Esophagus squamous epithelium (tissue), 5 donors: ENCODE measurements at regions not wholly inside any gene's neighbourhood (a gene's known extent, or its start where the extent isn't known, plus 50 kb on each side); places are given as distances from the start of the nearest gene placed in this dataset.
A peak's percentile ranks its signal among the peaks of the same experiment; 100 is the strongest.

Experiments used
- DNase-seq: peaks from one replicate; lab custom pipeline; 2025; lab: John Stamatoyannopoulos, UW
- H3K27ac ChIP-seq, 4 donors: fragments of 200-600 bp; sonication (generic); one replicate each; pipeline ENCODE4 v1.5.1; 2016 to 2019; ENCODE audit warnings: mild to moderate bottlenecking in 1 of 4
- H3K27me3 ChIP-seq, 4 donors: fragments of 200-600 bp; sonication (generic); 1 replicate in 3 of 4; 2 replicates in 1 of 4; pipeline versions ENCODE4 v1.5.1 to v1.6.0; 2017 to 2021; ENCODE audit warnings: antibody characterized with exemption in 1 of 4
- H3K36me3 ChIP-seq, 3 donors: fragments of 200-600 bp; sonication (generic); one replicate each; pipeline ENCODE4 v1.5.1; 2016 to 2019
- H3K4me1 ChIP-seq, 3 donors: fragments of 200-600 bp; sonication (generic); one replicate each; pipeline ENCODE4 v1.5.1; 2017 to 2019
- H3K4me3 ChIP-seq, 4 donors: fragments of 200-600 bp; sonication (generic); 1 replicate in 3 of 4; 2 replicates in 1 of 4; pipeline ENCODE4 v1.5.1; 2016 to 2019; ENCODE audit warnings: mild to moderate bottlenecking in 2 of 4, moderate library complexity in 1 of 4
- H3K9me3 ChIP-seq, 3 donors: fragments of 200-600 bp; sonication (generic); one replicate each; pipeline ENCODE4 v1.5.1; 2016 to 2019
- POLR2A ChIP-seq, 4 donors: fragments of 450-650 bp; IDR thresholded peaks; one replicate each; pipeline ENCODE4 v1.6.1; 2017; ENCODE audit warnings: antibody characterized with exemption in 4 of 4, mild to moderate bottlenecking in 4 of 4, moderate library complexity in 3 of 4
- WGBS, 2 donors: methylation state at CpG; one replicate each; pipeline ENCODE4 v1.1.5; 2018; 5-methylcytosine and 5-hydroxymethylcytosine counted together
- intact Hi-C: fragments of 100-400 bp; cut with DNase I; formaldehyde crosslinking; loops from one replicate; pipeline ENCODE4 v1.15.0; 2022
- TF ChIP-seq, protein P1 (sequence below), 6 experiments: fragments of 450-650 bp in 4 of 6; fragments of 200-600 bp in 2 of 6; sonication (generic) in 2 of 6; IDR thresholded peaks; one replicate each; pipeline ENCODE4 v1.5.1; 2016 to 2019; ENCODE audit warnings: antibody characterized with exemption in 6 of 6, mild to moderate bottlenecking in 4 of 6, moderate library complexity in 4 of 6
- donor health status: DM: yes; HTN: yes; CAD: no.

DNA sequence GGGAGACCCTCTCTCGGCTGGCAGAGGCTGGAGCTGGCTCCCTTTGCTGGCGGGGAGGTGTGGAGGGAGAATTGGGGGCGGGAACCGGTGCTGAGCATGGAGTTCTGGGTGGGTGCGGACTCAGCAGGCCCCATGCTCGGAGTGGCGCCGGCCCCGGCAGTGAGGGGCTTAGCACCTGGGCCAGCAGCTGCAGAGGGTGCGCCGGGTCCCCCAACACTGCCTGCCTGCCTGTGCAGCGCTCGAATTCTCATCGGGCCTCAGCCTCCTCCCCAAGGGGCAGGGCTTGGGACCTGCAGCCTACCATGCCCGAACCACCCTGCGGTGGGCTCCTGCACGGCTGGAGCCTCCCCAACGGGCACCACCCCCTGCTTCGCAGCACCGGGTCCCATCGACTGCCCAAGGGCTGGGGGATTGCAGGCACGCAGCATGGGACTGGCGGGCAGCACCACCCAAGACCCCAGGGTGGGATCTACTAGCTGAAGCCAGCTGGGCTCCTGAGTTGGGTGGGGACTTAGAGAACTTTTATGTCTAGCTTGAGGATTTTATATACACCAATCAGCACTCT lies 129.8 kb downstream of the LRRC30 start:
- Histone ChIP-seq H3K4me3 (no peak overlapping the region), H3K27ac (no peak overlapping the region), H3K9me3 (no peaks in the 10 kb centered on the region), H3K36me3 (no peaks in the 10 kb centered on the region), H3K27me3 (no peaks in the 10 kb centered on the region), H3K4me1 (no peaks in the 10 kb centered on the region)
- 96% methylated on average over 5 of the region's 23 CpGs; no CpG with 5 or more reads in 1 of the 2 donors for WGBS, 2 donors
- TF ChIP-seq, protein P1, sequence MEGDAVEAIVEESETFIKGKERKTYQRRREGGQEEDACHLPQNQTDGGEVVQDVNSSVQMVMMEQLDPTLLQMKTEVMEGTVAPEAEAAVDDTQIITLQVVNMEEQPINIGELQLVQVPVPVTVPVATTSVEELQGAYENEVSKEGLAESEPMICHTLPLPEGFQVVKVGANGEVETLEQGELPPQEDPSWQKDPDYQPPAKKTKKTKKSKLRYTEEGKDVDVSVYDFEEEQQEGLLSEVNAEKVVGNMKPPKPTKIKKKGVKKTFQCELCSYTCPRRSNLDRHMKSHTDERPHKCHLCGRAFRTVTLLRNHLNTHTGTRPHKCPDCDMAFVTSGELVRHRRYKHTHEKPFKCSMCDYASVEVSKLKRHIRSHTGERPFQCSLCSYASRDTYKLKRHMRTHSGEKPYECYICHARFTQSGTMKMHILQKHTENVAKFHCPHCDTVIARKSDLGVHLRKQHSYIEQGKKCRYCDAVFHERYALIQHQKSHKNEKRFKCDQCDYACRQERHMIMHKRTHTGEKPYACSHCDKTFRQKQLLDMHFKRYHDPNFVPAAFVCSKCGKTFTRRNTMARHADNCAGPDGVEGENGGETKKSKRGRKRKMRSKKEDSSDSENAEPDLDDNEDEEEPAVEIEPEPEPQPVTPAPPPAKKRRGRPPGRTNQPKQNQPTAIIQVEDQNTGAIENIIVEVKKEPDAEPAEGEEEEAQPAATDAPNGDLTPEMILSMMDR (IDR thresholded peaks at IDR 0.05): no peak
- no peak for TF ChIP-seq POLR2A (IDR thresholded peaks at IDR 0.05)
- intact Hi-C loops: no loop called here
- no peak for DNase-seq

DNA sequence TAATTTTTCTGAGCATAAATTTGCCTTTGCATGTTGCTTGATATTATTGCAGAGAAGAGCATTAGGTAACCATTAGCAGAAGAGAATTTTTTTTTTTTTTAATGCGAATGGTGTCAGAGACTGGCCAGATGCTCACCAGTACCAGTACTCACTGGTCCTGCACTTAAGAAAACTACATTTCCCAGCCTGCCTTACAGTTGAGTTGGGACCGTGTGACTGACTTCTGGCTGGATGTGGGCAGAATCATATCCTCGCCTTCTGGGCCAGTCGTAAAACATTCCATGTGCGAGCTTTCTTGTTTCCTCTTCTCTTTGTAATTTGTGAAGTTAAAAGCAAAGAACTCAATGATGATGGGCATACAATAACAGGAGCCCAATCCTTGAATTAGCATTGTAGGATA lies 132.4 kb downstream of the LRRC30 start:
- TF ChIP-seq POLR2A (IDR thresholded peaks at IDR 0.05): no peak
- TF ChIP-seq, protein P1 (IDR thresholded peaks at IDR 0.05): no peak
- DNase-seq: no peak
- intact Hi-C loops: no loop called here
- H3K4me1 ChIP-seq: no peaks in the 10 kb centered on the region
- no peak overlapping the region for H3K4me3 ChIP-seq
- H3K36me3 ChIP-seq: no peaks in the 10 kb centered on the region
- no peak overlapping the region for H3K27ac ChIP-seq
- no peaks in the 10 kb centered on the region for H3K9me3 ChIP-seq
- WGBS, 2 donors: 75 to 85% methylated on average over 5 of the region's 5 CpGs
- no peaks in the 10 kb centered on the region for H3K27me3 ChIP-seq

DNA sequence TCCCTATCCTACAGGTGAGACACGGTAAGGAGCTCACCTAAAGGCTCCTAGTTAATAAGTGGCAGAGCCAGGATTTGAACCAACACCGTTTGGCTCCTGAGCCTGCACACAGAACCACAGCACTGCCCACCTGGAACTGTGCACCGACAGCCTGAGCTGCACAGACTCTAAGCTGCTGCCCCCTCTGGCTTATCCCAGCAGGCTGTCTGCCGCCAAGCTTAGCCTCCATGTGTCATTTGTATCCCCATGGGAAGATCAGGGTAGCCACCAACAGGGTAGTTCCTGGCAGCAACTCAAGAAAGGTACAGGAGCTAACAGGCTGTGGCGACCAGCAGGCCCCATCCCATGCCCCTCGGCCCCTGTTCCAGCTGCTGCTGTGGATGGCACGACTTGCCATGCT lies 135.7 kb downstream of the LRRC30 start:
- H3K36me3 ChIP-seq: no peaks in the 10 kb centered on the region
- H3K4me1 ChIP-seq: peaks cover 7 to 18% (median 8%) of the 10 kb centered on the region in 3 donors
- H3K27ac ChIP-seq: no peak overlapping the region
- 39 to 67% methylated on average over 3 to 7 of the region's 7 CpGs for WGBS, 2 donors
- H3K27me3 ChIP-seq: no peaks in the 10 kb centered on the region
- no peak for DNase-seq
- no peak for TF ChIP-seq POLR2A (IDR thresholded peaks at IDR 0.05)
- TF ChIP-seq, protein P1 (IDR thresholded peaks at IDR 0.05): no peak
- no peaks in the 10 kb centered on the region for H3K9me3 ChIP-seq
- H3K4me3 ChIP-seq: no peak overlapping the region
- intact Hi-C loops: no loop called here

DNA sequence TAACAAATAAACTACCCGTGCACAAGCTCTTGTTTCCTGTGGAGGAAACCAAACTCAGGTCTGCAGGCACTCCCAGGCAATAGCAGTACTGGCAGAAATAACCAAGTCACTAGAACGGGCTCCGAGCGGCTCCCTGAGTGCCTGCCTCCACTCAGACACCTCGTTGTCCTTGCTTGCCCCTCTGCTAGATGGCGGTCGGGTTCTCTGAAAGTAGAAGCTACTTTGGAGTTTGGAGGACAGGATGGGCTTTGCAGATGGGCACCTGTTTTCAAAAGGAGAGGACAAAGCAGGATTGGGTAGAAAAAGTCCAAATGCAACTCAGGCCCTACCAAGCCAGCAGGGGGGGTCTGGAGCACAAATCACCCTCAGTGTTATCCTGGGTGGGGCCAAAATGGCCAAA lies 136.4 kb downstream of the LRRC30 start:
- H3K27me3 ChIP-seq: no peaks in the 10 kb centered on the region
- 43 to 73% methylated on average over 1 to 6 of the region's 7 CpGs for WGBS, 2 donors
- H3K4me3 ChIP-seq: no peak overlapping the region
- DNase-seq: no peak
- H3K36me3 ChIP-seq: no peaks in the 10 kb centered on the region
- H3K4me1 ChIP-seq: peaks cover 7 to 18% (median 8%) of the 10 kb centered on the region in 3 donors
- H3K9me3 ChIP-seq: no peaks in the 10 kb centered on the region
- TF ChIP-seq, protein P1 (IDR thresholded peaks at IDR 0.05): no peak
- H3K27ac ChIP-seq: no peak overlapping the region
- intact Hi-C loops: no loop called here

DNA sequence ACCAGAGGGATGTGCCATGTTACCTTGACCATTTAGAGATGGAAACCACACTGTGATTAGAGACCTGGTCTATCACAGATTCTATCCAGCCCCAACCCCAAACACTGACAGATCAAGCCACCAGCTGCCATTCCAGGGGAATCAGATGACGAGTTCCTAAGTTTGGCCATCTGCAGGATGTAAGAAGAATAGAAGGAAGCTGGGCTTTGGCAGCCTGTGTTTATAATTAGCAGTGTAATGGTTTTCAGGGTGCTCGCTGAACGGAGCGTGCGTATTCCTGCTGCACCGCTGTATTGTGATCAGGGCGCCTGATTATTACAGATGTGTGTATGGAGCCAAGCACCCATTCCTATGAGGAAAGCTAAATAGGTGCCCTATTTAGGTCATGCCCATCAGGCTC lies 138.1 kb downstream of the LRRC30 start:
- Histone ChIP-seq H3K4me1 (peaks cover 7 to 18% (median 8%) of the 10 kb centered on the region in 3 donors), H3K36me3 (no peaks in the 10 kb centered on the region), H3K4me3 (no peak overlapping the region), H3K27ac (peak overlapping the region in 1 of 4 donors; percentile 73), H3K9me3 (no peaks in the 10 kb centered on the region), H3K27me3 (no peaks in the 10 kb centered on the region)
- DNase-seq: no peak
- intact Hi-C loops: no loop called here
- no peak for TF ChIP-seq POLR2A (IDR thresholded peaks at IDR 0.05)
- TF ChIP-seq, protein P1 (IDR thresholded peaks at IDR 0.05): no peak
- WGBS, 2 donors: 13 to 81% methylated on average over 1 to 7 of the region's 7 CpGs
